ENCODE measurements at regions not wholly inside any gene's neighbourhood (a gene's known extent, or its start where the extent isn't known, plus 50 kb on each side); places are given as distances from the start of the nearest gene placed in this dataset.

DNA sequence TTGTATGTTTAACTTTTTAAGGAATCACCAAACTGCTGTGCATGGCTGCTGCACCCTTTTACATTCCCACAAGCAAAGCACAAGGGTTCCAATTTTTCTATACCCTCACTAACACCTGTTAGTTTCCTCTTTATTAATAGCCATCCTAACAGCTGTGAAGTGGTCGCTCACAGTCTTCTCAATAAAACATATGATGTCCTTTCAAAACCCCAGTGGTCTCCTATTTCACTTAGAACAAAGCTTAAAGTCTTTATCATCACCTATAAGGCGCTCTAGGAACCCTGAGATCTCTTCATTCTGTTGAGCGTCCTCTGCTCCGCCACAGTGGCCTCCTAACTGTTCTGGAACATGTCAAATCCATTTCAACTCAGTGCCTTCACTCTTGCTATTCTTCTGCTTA lies 400.5 kb downstream of the KLF12 start:
- intact Hi-C loops (cut with micrococcal nuclease; ENCODE audit: unreplicated experiment) = no loop called here
- ChIA-PET POLR2A (no interaction called here), CTCF (no interaction called here)
- H3K9me3 Mint-ChIP-seq (ENCODE audit: unreplicated experiment) = no peaks in the 10 kb centered on the region
- no peak overlapping the region for H3K4me3 ChIP-seq (ENCODE audit: low read depth, low read length)
- H3K36me3 Mint-ChIP-seq (ENCODE audit: insufficient read depth, unreplicated experiment) = no peaks in the 10 kb centered on the region
- no peak for DNase-seq
- no peaks in the 10 kb centered on the region for H3K9me3 ChIP-seq
- no peak overlapping the region for H3K4me3 Mint-ChIP-seq (ENCODE audit: unreplicated experiment)
- no peaks in the 10 kb centered on the region for H3K4me1 ChIP-seq
- no peaks in the 10 kb centered on the region for H3K27me3 ChIP-seq (replicated peaks; ENCODE audit: control insufficient read depth, insufficient read depth, low read length)
- no peak overlapping the region for H3K27ac Mint-ChIP-seq (ENCODE audit: unreplicated experiment)
- H3K4me1 Mint-ChIP-seq (ENCODE audit: low read depth, unreplicated experiment) = peaks cover 15% of the 10 kb centered on the region
- BruUV-seq (replicated peaks) = no TSS peak
- no peaks in the 10 kb centered on the region for H3K27me3 Mint-ChIP-seq (ENCODE audit: insufficient read depth, unreplicated experiment)
- no peaks in the 10 kb centered on the region for H3K36me3 ChIP-seq (ENCODE audit: control insufficient read depth, insufficient read depth, low read length)
- TF ChIP-seq, protein P1, sequence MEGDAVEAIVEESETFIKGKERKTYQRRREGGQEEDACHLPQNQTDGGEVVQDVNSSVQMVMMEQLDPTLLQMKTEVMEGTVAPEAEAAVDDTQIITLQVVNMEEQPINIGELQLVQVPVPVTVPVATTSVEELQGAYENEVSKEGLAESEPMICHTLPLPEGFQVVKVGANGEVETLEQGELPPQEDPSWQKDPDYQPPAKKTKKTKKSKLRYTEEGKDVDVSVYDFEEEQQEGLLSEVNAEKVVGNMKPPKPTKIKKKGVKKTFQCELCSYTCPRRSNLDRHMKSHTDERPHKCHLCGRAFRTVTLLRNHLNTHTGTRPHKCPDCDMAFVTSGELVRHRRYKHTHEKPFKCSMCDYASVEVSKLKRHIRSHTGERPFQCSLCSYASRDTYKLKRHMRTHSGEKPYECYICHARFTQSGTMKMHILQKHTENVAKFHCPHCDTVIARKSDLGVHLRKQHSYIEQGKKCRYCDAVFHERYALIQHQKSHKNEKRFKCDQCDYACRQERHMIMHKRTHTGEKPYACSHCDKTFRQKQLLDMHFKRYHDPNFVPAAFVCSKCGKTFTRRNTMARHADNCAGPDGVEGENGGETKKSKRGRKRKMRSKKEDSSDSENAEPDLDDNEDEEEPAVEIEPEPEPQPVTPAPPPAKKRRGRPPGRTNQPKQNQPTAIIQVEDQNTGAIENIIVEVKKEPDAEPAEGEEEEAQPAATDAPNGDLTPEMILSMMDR (IDR thresholded peaks at IDR 0.05; ENCODE audit: insufficient read depth in 1 of 2, low read depth in 1 of 2, low read length in 1 of 2, severe bottlenecking in 1 of 2, unreplicated experiment in 1 of 2) = no peak

DNA sequence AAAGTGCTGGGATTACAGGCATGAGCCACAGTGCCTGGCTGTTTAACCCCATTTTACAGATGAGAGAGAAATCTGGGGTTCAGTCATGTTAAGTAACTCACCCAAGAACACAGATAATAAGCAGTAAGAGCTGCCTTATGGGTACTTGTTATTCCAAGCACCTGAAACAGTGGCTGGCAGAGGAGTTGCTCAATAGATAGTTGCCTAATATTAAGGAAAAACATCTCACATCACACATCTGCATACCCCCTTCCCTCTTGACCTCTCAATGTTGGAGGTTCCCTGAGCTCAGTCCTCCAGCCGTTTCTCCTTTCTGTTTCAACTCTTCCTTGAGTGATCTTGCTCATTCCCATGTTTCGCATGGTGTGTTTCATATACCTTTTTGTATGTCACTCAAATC lies 401.9 kb downstream of the KLF12 start:
- peaks cover 15% of the 10 kb centered on the region for H3K4me1 Mint-ChIP-seq (ENCODE audit: low read depth, unreplicated experiment)
- Histone ChIP-seq H3K4me3 (ENCODE audit: low read depth, low read length) (no peak overlapping the region), H3K9me3 (no peaks in the 10 kb centered on the region), H3K27me3 (replicated peaks; ENCODE audit: control insufficient read depth, insufficient read depth, low read length) (no peaks in the 10 kb centered on the region), H3K4me1 (no peaks in the 10 kb centered on the region), H3K36me3 (ENCODE audit: control insufficient read depth, insufficient read depth, low read length) (no peaks in the 10 kb centered on the region)
- H3K27me3 Mint-ChIP-seq (ENCODE audit: insufficient read depth, unreplicated experiment) = no peaks in the 10 kb centered on the region
- BruUV-seq (replicated peaks) = no TSS peak
- TF ChIP-seq, protein P1 (IDR thresholded peaks at IDR 0.05; ENCODE audit: insufficient read depth in 1 of 2, low read depth in 1 of 2, low read length in 1 of 2, severe bottlenecking in 1 of 2, unreplicated experiment in 1 of 2) = no peak
- H3K9me3 Mint-ChIP-seq (ENCODE audit: unreplicated experiment) = no peaks in the 10 kb centered on the region
- H3K27ac Mint-ChIP-seq (ENCODE audit: unreplicated experiment) = no peak overlapping the region
- no peaks in the 10 kb centered on the region for H3K36me3 Mint-ChIP-seq (ENCODE audit: insufficient read depth, unreplicated experiment)
- ChIA-PET POLR2A (no interaction called here), CTCF (no interaction called here)
- no peak overlapping the region for H3K4me3 Mint-ChIP-seq (ENCODE audit: unreplicated experiment)
- DNase-seq = no peak
- intact Hi-C loops (cut with micrococcal nuclease; ENCODE audit: unreplicated experiment) = no loop called here

DNA sequence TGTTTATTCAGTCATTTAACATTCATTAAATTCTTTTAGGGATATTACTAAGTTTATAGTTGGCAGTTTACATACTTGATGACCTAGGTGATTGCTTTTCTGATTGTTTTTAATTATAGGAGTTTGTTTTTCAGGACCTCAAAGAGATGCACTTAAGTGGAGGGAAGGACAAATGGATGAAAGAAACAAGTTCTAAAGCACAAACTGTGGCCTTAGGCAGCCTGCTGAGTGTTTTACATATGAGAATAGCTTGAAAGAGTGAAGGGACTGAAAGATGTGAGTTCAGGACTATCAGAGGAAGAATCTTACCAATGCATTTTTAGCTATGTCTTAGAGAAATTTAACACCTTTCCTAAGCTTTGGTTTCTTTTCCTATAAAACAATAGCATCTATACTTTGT lies 402.6 kb downstream of the KLF12 start:
- no peak overlapping the region for H3K4me3 ChIP-seq (ENCODE audit: low read depth, low read length)
- no peaks in the 10 kb centered on the region for H3K9me3 ChIP-seq
- no peaks in the 10 kb centered on the region for H3K4me1 ChIP-seq
- H3K4me1 Mint-ChIP-seq (ENCODE audit: low read depth, unreplicated experiment) = peaks cover 15% of the 10 kb centered on the region
- no peaks in the 10 kb centered on the region for H3K27me3 Mint-ChIP-seq (ENCODE audit: insufficient read depth, unreplicated experiment)
- TF ChIP-seq, protein P1 (IDR thresholded peaks at IDR 0.05; ENCODE audit: insufficient read depth in 1 of 2, low read depth in 1 of 2, low read length in 1 of 2, severe bottlenecking in 1 of 2, unreplicated experiment in 1 of 2) = no peak
- H3K9me3 Mint-ChIP-seq (ENCODE audit: unreplicated experiment) = no peaks in the 10 kb centered on the region
- ChIA-PET POLR2A (no interaction called here), CTCF (no interaction called here)
- no peaks in the 10 kb centered on the region for H3K36me3 ChIP-seq (ENCODE audit: control insufficient read depth, insufficient read depth, low read length)
- H3K36me3 Mint-ChIP-seq (ENCODE audit: insufficient read depth, unreplicated experiment) = no peaks in the 10 kb centered on the region
- no peaks in the 10 kb centered on the region for H3K27me3 ChIP-seq (replicated peaks; ENCODE audit: control insufficient read depth, insufficient read depth, low read length)
- H3K4me3 Mint-ChIP-seq (ENCODE audit: unreplicated experiment) = no peak overlapping the region
- intact Hi-C loops (cut with micrococcal nuclease; ENCODE audit: unreplicated experiment) = no loop called here
- no peak overlapping the region for H3K27ac Mint-ChIP-seq (ENCODE audit: unreplicated experiment)
- no TSS peak for BruUV-seq (replicated peaks)
- no peak for DNase-seq

All from Caco-2 (cell line).